GM19438 (cell line): ENCODE measurements at regions not wholly inside any gene's neighbourhood (a gene's known extent, or its start where the extent isn't known, plus 50 kb on each side); places are given as distances from the start of the nearest gene placed in this dataset.
"Not testable (repeated sequence)": the region's sequence is repeated elsewhere in the genome, so short reads cannot be mapped to it uniquely, and the experiment has no call there.

ENCODE experiments used
- ATAC-seq: cut with Tn5 transposase; IDR thresholded peaks from one replicate; pipeline ENCODE4 v1.9.1; 2021; ENCODE audit warnings: low read depth; ENCODE audit not compliant: unreplicated experiment

- ATAC-seq = no peak
Measured at GRCh38 chr5:135103575-135103853, 69.5 kb upstream of the PITX1 start.

GRCh38 chr5:135102716-135103574 lies 68.9 kb upstream of the PITX1 start:
- ATAC-seq = no peak

GRCh38 chr5:135100431-135100830 lies 66.4 kb upstream of the PITX1 start:
- no peak for ATAC-seq

- ATAC-seq = no peak
Measured at GRCh38 chr5:135100011-135100410, 66.0 kb upstream of the PITX1 start.

DNA sequence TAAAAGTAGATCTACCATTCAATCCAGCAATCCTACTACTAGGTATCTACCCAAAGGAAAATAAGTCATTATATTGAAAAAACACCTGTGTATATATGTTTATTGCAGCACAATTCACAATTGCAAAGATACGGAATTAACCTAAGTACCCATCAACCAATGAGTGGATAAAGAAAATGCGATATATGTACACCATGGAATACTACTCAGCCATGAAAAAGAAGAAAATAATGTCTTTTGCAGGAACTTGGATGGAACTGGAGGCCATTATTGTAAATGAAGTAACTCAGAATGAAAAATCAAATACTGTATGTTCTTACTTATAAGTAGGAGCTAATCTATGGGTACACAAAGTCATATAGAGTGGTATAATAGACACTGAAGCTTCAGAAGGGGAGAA lies 63.4 kb upstream of the PITX1 start:
- ATAC-seq = no peak

DNA sequence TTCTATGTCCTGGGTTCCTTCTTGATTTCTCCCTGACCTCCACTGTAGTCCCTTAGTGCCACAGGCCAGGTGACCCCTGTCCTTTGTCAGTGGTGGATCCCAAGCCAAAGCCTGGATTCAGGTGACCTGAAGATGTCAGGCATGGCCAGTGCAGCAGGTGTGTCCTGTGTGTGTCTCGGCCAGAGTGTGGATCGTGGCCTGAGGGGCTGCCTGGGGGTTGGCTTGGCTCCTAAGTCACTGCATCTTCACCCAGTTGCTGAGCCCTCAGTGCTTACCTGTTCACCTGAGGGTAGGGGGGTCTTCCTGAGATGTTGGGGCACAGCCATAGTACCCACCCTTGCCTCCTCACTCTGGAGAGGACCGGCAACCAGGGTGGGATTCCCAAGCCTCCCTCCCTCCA lies 61.8 kb upstream of the PITX1 start:
- no peak for ATAC-seq

DNA sequence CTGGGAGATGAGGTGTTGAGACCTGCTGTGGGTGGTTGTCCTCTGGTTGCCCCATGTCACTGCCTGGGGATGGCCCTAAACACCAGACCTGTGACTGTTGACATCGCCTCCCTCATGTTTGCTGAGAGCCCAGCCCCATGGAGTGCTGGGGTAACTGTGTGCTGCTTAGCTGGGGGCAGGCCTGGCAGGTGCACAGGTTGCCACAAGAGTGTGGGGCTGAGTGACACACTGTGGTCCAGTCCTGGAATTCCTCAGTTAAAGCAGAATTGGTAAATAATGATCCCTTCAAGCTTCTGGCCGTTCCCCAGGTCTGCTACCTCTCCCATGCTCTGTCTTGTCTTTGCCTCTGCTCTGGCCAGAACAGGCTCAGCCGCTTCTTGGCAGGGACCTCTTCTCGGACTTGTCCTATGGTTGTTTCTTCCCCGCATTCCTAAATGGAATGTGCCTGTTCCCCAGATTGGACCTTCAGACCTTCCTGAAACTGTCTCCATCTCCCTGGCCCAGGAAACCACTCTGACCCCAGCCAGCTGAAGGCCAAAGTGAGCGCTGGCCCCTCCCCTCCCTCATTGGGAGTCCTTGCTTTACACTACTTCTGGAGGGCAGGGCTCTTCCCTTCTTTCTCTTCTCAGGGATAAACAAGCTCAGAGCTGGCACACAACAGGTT lies 61.2 kb upstream of the PITX1 start:
- ATAC-seq = no peak

GRCh38 chr5:135094339-135095051 lies 60.5 kb upstream of the PITX1 start:
- no peak for ATAC-seq

GRCh38 chr5:135093483-135093882 lies 59.5 kb upstream of the PITX1 start:
- ATAC-seq = not testable (repeated sequence)

GRCh38 chr5:135092476-135092875 lies 58.4 kb upstream of the PITX1 start:
- ATAC-seq = no peak

GRCh38 chr5:135091286-135091685 lies 57.3 kb upstream of the PITX1 start:
- no peak for ATAC-seq

DNA sequence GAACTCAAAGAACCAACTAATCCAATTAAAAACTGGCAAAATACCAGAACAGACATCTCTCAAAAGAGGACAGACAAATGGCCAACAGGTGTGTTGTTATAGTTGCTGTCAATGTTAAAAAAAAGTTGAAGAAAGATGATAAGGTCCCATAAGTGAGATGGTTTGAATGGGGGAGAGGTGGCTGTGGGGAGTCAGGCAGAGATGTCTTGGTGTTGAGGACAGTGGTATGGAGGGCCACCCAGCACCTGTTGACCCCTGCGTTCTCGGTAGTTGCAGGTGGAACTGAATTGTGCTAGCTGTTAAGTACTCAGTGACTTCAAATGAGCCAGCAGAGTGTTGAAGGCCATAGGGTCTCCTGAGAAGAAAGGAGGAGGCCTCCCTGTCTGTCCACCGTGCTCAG lies 55.9 kb upstream of the PITX1 start:
- no peak for ATAC-seq

DNA sequence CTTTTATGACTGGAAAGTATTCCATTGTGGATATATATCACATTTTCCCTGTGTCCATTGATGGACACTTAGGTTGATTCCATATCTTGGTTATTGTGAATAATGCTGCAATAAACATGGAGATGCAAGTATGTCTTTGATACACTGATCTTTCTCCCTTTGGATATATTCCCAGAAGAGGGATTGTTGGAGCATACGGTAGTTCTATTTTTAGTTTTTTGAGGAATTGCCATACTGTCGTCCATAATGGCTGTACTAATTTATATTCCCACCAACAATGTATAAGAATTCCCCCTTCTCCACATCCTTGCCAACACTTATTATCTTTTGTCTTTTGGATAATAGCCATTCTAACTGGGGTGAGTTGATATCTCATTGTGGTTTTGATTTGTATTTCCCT lies 54.9 kb upstream of the PITX1 start:
- ATAC-seq = no peak

DNA sequence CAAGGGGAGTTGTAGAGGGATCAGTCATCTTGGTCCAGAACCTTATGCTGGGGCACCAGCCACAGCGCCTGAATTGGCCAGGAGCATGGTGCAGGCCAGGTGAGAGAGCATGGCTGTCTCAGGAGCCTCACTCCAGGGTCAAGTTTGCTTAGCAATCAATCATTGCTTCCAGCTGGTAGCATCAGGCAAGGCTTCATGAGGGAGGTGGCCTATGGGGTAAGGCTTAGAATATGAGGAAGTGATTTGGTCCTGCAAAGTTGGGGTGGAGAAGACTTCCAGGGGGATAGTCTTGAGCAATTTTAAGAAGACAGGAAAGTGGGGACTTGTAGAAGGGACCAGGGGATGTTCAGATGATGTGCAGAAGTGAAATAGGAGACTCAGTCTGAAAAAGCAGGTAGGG lies 53.9 kb upstream of the PITX1 start:
- no peak for ATAC-seq

- ATAC-seq = no peak
Measured at GRCh38 chr5:135085936-135086725, 52.1 kb upstream of the PITX1 start.

DNA sequence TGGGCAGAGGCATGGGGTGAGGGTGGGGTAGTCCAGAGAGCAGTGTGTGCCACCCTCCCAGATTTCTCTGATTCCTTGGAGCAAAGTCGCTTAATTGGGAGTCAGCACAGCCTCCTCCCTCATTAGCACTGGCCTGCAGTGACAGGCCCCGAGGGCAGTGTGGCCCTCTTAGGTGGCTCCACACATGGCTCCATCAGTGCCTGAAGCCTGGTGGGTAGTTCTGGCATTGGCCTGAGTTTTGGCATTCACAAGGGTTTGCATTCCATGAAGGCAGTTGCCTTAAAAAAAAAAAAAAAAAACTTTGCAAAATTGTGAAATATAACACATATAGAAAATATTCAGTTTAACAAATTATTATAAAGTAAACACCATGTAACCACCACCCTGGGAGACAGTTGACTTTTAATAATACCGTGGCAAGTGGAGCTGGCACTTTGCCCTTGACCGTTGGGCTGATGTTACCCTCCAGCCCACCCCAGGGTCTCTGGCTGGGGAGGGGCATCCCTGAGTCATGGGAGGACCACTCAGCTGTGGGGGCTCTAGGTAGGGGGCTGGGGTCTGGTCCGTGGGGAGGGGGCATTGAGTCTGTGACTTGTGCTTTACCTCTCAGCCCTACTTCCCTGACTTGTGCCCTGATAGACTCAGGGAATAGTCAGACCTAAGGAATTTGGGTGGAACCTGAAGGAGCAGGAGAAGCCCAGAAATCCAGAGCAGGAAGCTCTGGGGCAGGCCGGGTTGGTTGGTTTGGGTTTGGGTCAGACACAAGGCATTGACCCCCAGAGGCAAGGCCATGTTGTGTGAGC lies 51.3 kb upstream of the PITX1 start:
- no peak for ATAC-seq
